PC-9 (cell line): ENCODE measurements at regions not wholly inside any gene's neighbourhood (a gene's known extent, or its start where the extent isn't known, plus 50 kb on each side); places are given as distances from the start of the nearest gene placed in this dataset.

Experiments used
- BruUV-seq: library from RNA; stranded (reverse); fragments of 400-500 nt; replicated peaks from 2 replicates; lab custom pipeline; 2021; lab: Mats Ljungman, UMichigan
- CTCF ChIA-PET: fragments of 300-600 bp; sonication (Branson Sonifier 250); formaldehyde crosslinking; loops from one replicate; lab custom pipeline; 2022; ENCODE audit warnings: antibody characterized with exemption; lab: Charles Lee
- POLR2A ChIA-PET: fragments of 300-600 bp; sonication (Branson Sonifier 250); formaldehyde crosslinking; loops from one replicate; lab custom pipeline; 2022; ENCODE audit warnings: antibody characterized with exemption; ENCODE audit not compliant: unreplicated experiment; lab: Charles Lee
- DNase-seq, 2 experiments: peaks; one replicate each; pipeline versions ENCODE4 v3.0.0 to v3.0.0-alpha.2; 2015 to 2022; ENCODE audit warnings: mixed read lengths in 1 of 2
- H2AFZ ChIP-seq: fragments of 200-600 bp; sonication (generic); 2 replicates; pipeline ENCODE4 v1.8.1; 2017; ENCODE audit warnings: antibody characterized with exemption
- H3F3A ChIP-seq: fragments of 200-600 bp; sonication (generic); 2 replicates; pipeline ENCODE4 v1.8.1; 2017; ENCODE audit warnings: antibody characterized with exemption, mild to moderate bottlenecking, low read depth; ENCODE audit not compliant: insufficient read depth
- H3K27ac ChIP-seq: fragments of 200-600 bp; sonication (generic); 2 replicates; pipeline ENCODE4 v1.6.1; 2016; ENCODE audit warnings: mixed run types
- H3K27me3 ChIP-seq: fragments of 200-600 bp; sonication (generic); 2 replicates; pipeline ENCODE4 v1.6.1; 2016; ENCODE audit warnings: low read depth, mixed run types; ENCODE audit not compliant: insufficient read depth
- H3K36me3 ChIP-seq: fragments of 200-600 bp; sonication (generic); 2 replicates; pipeline ENCODE4 v1.6.1; 2016; ENCODE audit warnings: low read depth, mixed run types
- H3K4me1 ChIP-seq: fragments of 200-600 bp; sonication (generic); replicated peaks from 2 replicates; pipeline ENCODE4 v1.6.1; 2016; ENCODE audit warnings: mixed run types; ENCODE audit not compliant: insufficient read depth
- H3K4me2 ChIP-seq: fragments of 200-600 bp; sonication (generic); 2 replicates; pipeline ENCODE4 v1.6.1; 2017; ENCODE audit warnings: mixed run types
- H3K4me3 ChIP-seq: fragments of 200-600 bp; sonication (generic); 2 replicates; pipeline ENCODE4 v1.6.1; 2016; ENCODE audit warnings: mixed run types
- H3K79me2 ChIP-seq: fragments of 200-600 bp; sonication (generic); 2 replicates; pipeline ENCODE4 v1.6.1; 2017; ENCODE audit warnings: low read depth, mixed run types
- H3K9me2 ChIP-seq: fragments of 200-600 bp; sonication (generic); 2 replicates; pipeline ENCODE4 v1.8.1; 2017; ENCODE audit warnings: mild to moderate bottlenecking; ENCODE audit not compliant: insufficient read depth
- H3K9me3 ChIP-seq: fragments of 200-600 bp; sonication (generic); 2 replicates; pipeline ENCODE4 v1.8.1; 2016; ENCODE audit warnings: low read depth; ENCODE audit not compliant: insufficient read depth
- H4K20me1 ChIP-seq: fragments of 200-600 bp; sonication (generic); 2 replicates; pipeline ENCODE4 v1.8.1; 2017; ENCODE audit not compliant: insufficient read depth
- EZH2 ChIP-seq: fragments of 200-600 bp; sonication (generic); IDR thresholded peaks from 2 replicates; pipeline ENCODE4 v1.8.0; 2017; ENCODE audit warnings: antibody characterized with exemption, low read depth
- intact Hi-C: fragments of 100-400 bp; cut with micrococcal nuclease; formaldehyde crosslinking; loops from one replicate; pipeline ENCODE4 v1.10.0; 2022; ENCODE audit not compliant: unreplicated experiment
- TF ChIP-seq, protein P1 (sequence below): fragments of 200-600 bp; sonication (generic); conservative IDR thresholded peaks from 2 replicates; pipeline ENCODE4 v1.6.1; 2017; ENCODE audit warnings: mixed run types, antibody characterized with exemption, mild to moderate bottlenecking, moderate library complexity

DNA sequence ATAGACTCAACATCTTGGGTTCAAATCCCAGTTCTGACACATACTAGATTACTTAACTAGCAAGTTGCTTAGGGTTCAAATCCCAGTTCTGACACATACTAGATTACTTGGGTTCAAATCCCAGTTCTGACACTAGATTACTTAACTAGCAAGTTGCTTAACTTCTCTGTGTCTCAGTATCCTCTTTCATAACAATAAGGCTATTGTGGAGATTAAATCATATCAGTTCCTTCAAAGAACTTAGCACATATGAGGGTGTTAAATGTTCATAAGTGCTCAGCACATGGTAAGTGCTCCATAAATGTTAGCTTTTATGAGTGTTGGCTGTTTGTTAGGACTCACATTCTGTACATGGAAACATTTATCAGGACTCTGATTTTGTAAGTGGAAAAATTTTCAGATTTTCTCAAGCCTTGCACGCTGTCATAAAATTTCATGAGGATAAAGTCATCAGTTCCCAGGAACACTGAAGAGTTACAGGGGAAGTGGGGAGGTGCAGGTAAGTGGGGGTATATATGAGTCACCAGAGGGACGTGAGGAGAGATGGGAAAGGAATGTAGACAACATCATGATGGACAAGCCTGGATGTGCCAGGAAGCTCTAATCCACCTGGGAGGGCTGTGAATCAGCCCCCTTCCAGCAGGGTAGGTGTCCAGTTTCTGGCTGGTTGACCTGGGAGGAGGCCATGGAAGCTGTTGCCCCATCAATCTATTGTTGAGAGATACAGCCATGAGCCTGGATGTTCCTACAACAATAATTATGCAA is 532.2 kb upstream of the WWC1 start:
- no peak overlapping the region for H2AFZ ChIP-seq

GRCh38 chr5:167763772-167764171 is 527.7 kb upstream of the WWC1 start:
- no peak overlapping the region for H3K27ac ChIP-seq
- H3K27me3 ChIP-seq = no peaks in the 10 kb centered on the region
- H3F3A ChIP-seq = peaks cover 15% of the 10 kb centered on the region; the same call in 1 of the 2 replicates
- no TSS peak for BruUV-seq
- H3K79me2 ChIP-seq = no peaks in the 10 kb centered on the region
- H3K36me3 ChIP-seq = no peaks in the 10 kb centered on the region
- ChIA-PET POLR2A (interaction anchor here (0.7 kb wide), 1 partner anchor 209 kb away, joined by 7 read pairs; no protein-coding TSS in a partner anchor), CTCF (no interaction called here)
- H3K9me3 ChIP-seq = 0 out of 2 replicates have a peak, but pooled peaks cover 3% of the 10 kb centered on the region
- no peaks in the 10 kb centered on the region for H3K9me2 ChIP-seq
- H2AFZ ChIP-seq = no peak overlapping the region
- no peak for DNase-seq
- intact Hi-C loops = no loop called here
- TF ChIP-seq, protein P1, sequence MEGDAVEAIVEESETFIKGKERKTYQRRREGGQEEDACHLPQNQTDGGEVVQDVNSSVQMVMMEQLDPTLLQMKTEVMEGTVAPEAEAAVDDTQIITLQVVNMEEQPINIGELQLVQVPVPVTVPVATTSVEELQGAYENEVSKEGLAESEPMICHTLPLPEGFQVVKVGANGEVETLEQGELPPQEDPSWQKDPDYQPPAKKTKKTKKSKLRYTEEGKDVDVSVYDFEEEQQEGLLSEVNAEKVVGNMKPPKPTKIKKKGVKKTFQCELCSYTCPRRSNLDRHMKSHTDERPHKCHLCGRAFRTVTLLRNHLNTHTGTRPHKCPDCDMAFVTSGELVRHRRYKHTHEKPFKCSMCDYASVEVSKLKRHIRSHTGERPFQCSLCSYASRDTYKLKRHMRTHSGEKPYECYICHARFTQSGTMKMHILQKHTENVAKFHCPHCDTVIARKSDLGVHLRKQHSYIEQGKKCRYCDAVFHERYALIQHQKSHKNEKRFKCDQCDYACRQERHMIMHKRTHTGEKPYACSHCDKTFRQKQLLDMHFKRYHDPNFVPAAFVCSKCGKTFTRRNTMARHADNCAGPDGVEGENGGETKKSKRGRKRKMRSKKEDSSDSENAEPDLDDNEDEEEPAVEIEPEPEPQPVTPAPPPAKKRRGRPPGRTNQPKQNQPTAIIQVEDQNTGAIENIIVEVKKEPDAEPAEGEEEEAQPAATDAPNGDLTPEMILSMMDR = no peak
- TF ChIP-seq EZH2 = no peak
- H4K20me1 ChIP-seq = no peaks in the 10 kb centered on the region
- H3K4me3 ChIP-seq = no peak overlapping the region
- peaks cover 14% of the 10 kb centered on the region for H3K4me1 ChIP-seq
- no peak overlapping the region for H3K4me2 ChIP-seq

More for the DNA sequence above, 532.2 kb upstream of the WWC1 start:
- no peaks in the 10 kb centered on the region for H3K27me3 ChIP-seq
- intact Hi-C loops = loop anchor here (1.0 kb wide), 1 partner anchor 60 kb away; no protein-coding TSS in a partner anchor
- no peaks in the 10 kb centered on the region for H3K79me2 ChIP-seq
- BruUV-seq = no TSS peak
- peak; percentile 70 to 92 for DNase-seq
- POLR2A ChIA-PET = no interaction called here
- peaks cover 17% of the 10 kb centered on the region; the same call in 1 of the 2 replicates for H3F3A ChIP-seq
- TF ChIP-seq, protein P1 = no peak
- no peak for TF ChIP-seq EZH2
- peak overlapping the region; percentile 84 for H3K27ac ChIP-seq
- H4K20me1 ChIP-seq = no peaks in the 10 kb centered on the region
- H3K4me3 ChIP-seq = no peak overlapping the region
- peak overlapping the region; percentile 24; the same call in 1 of the 2 replicates for H3K4me2 ChIP-seq
- H3K9me3 ChIP-seq = 0 out of 2 replicates have a peak, but pooled peaks cover 5% of the 10 kb centered on the region
- no peaks in the 10 kb centered on the region for H3K9me2 ChIP-seq
- no peaks in the 10 kb centered on the region for H3K36me3 ChIP-seq
- peaks cover 20% of the 10 kb centered on the region for H3K4me1 ChIP-seq
- CTCF ChIA-PET = interaction anchor here (0.6 to 1.0 kb wide), 3 partner anchors 33 to 577 kb away, joined by 3 to 8 read pairs (median 4); no protein-coding TSS in a partner anchor

DNA sequence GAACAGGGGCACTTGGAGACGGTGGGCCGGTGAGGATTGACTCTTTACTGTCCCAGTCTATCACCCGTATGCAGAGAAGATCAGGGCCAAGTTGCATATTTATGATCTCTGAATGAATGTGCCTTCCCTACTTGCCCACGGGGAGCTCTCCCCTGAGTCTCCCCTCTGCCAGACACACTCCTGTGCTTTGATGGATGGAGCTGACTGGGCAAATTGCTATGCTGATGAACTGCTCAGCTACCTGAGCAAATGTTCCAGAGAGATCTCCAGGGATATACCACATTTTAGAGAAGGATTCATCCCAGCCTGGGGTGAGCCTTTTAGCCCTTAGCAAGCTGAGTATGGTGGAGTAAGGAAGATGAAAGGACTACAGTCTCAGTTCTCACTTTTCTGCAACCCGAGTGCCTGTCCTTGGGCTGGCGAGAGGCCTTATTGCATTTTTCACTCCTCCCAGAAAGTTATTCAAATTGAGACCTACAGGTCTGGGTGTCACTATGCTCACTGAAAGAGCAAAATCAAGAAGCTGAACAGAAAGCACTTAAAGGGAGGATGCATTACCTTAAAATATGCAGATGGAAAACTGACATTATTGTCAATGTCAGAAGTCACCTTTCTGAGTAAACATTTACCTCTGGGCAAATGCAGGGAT is 526.7 kb upstream of the WWC1 start:
- TF ChIP-seq EZH2 = no peak
- TF ChIP-seq, protein P1 = no peak
- Histone ChIP-seq H3K27me3 (no peaks in the 10 kb centered on the region), H3K9me3 (0 out of 2 replicates have a peak, but pooled peaks cover 3% of the 10 kb centered on the region), H4K20me1 (no peaks in the 10 kb centered on the region), H3K4me1 (peaks cover 5% of the 10 kb centered on the region), H3K4me3 (no peak overlapping the region), H3K36me3 (no peaks in the 10 kb centered on the region), H3F3A (peaks cover 6% of the 10 kb centered on the region; the same call in 1 of the 2 replicates), H3K79me2 (no peaks in the 10 kb centered on the region), H3K9me2 (no peaks in the 10 kb centered on the region), H3K4me2 (no peak overlapping the region), H2AFZ (no peak overlapping the region), H3K27ac (no peak overlapping the region)
- intact Hi-C loops = no loop called here
- DNase-seq = no peak
- CTCF ChIA-PET = no interaction called here
- BruUV-seq = no TSS peak
- POLR2A ChIA-PET = interaction anchor here (0.5 kb wide), 1 partner anchor 71 kb away, joined by 4 read pairs; no protein-coding TSS in a partner anchor
